ENCODE measurements at regions not wholly inside any gene's neighbourhood (a gene's known extent, or its start where the extent isn't known, plus 50 kb on each side); places are given as distances from the start of the nearest gene placed in this dataset.

- CTCF ChIA-PET (ENCODE audit: low intra/inter-chr PET ratio, low total read pairs) = no interaction called here
- TF ChIP-seq ZNF704 (CRISPR knock-in tag; IDR thresholded peaks at IDR 0.05; ENCODE audit: borderline replicate concordance) (no peak), ZNF282 (IDR thresholded peaks at IDR 0.05; ENCODE audit: partially characterized antibody) (no peak), ATF7-NPFF (CRISPR knock-in tag; IDR thresholded peaks at IDR 0.05; ENCODE audit: low read depth) (no peak), ZNF354B (CRISPR knock-in tag; IDR thresholded peaks at IDR 0.05) (no peak), SRSF4 (IDR thresholded peaks at IDR 0.05; ENCODE audit: low read depth, low read length, poor library complexity, severe bottlenecking) (no peak), RAD51 (IDR thresholded peaks at IDR 0.05; ENCODE audit: borderline replicate concordance) (no peak), FOXM1 (CRISPR knock-in tag; IDR thresholded peaks at IDR 0.05) (no peak)
- H3K4me2 ChIP-seq (ENCODE audit: low read depth, low read length) = no peak overlapping the region
- intact Hi-C loops (cut with micrococcal nuclease; ENCODE audit: unreplicated experiment) = no loop called here
- FAIRE-seq (no peak), ATAC-seq (no peak), DNase-seq (ENCODE audit: low spot score) (no peak)
- POLR2A ChIA-PET = no interaction called here
- in situ Hi-C loops (cut with HindIII; ENCODE audit: extremely low pct_ligation_motif_present, low pct_unique_long_range_greater_than_20kb) = no loop called here
- H2AFZ ChIP-seq (ENCODE audit: low read length) = no peak overlapping the region
- H3K9me3 ChIP-seq (ENCODE audit: low read length) = no peaks in the 10 kb centered on the region
- H3K27ac ChIP-seq (ENCODE audit: extremely low read length, insufficient read depth, low read length) = no peak overlapping the region
- no peaks in the 10 kb centered on the region for H4K20me1 ChIP-seq (ENCODE audit: insufficient read depth, low read length)
- no peak overlapping the region for H3K4me3 ChIP-seq (replicated peaks in 1 of 3; ENCODE audit: insufficient read depth in 1 of 3, low read depth in 2 of 3, low read length in 3 of 3)
- no peaks in the 10 kb centered on the region for H3K79me2 ChIP-seq (ENCODE audit: insufficient read depth, low read length)
- no peaks in the 10 kb centered on the region for H3K4me1 ChIP-seq (ENCODE audit: insufficient read depth, low read length)
- H3K27me3 ChIP-seq (ENCODE audit: control insufficient read depth in 1 of 2, insufficient read depth in 2 of 2, low read length in 2 of 2) = peaks cover 4 to 42% of the 10 kb centered on the region in 2 experiments; a peak in 4 of 5 replicates
- no TSS peak for BruUV-seq (replicated peaks)
- H3K9ac ChIP-seq (ENCODE audit: insufficient read depth, low read depth, low read length) = no peak overlapping the region
- 26% methylated on average over 13 of the region's 13 CpGs for WGBS (ENCODE audit: low lambda C conversion rate)
- H3K36me3 ChIP-seq (replicated peaks in 1 of 2; ENCODE audit: control insufficient read depth in 1 of 2, insufficient read depth in 2 of 2, low read length in 2 of 2) = no peaks in the 10 kb centered on the region
These were observed 193.4 kb downstream of the PRDM2 start for GRCh38 chr1:13893409-13893821.

GRCh38 chr1:13896932-13897331, 196.9 kb downstream of the PRDM2 start:
- ChIA-PET POLR2A (no interaction called here), CTCF (ENCODE audit: low intra/inter-chr PET ratio, low total read pairs) (no interaction called here)
- H3K9ac ChIP-seq (ENCODE audit: insufficient read depth, low read depth, low read length) = no peak overlapping the region
- BruUV-seq (replicated peaks) = no TSS peak
- 25% methylated on average over 2 of the region's 2 CpGs for WGBS (ENCODE audit: low lambda C conversion rate)
- H3K36me3 ChIP-seq (replicated peaks in 1 of 2; ENCODE audit: control insufficient read depth in 1 of 2, insufficient read depth in 2 of 2, low read length in 2 of 2) = no peaks in the 10 kb centered on the region
- no peak for ATAC-seq
- H4K20me1 ChIP-seq (ENCODE audit: insufficient read depth, low read length) = no peaks in the 10 kb centered on the region
- H3K4me2 ChIP-seq (ENCODE audit: low read depth, low read length) = no peak overlapping the region
- intact Hi-C loops (cut with micrococcal nuclease; ENCODE audit: unreplicated experiment) = no loop called here
- H3K4me1 ChIP-seq (ENCODE audit: insufficient read depth, low read length) = no peaks in the 10 kb centered on the region
- H3K27ac ChIP-seq (ENCODE audit: extremely low read length, insufficient read depth, low read length) = no peak overlapping the region
- H2AFZ ChIP-seq (ENCODE audit: low read length) = no peak overlapping the region
- no peak overlapping the region for H3K4me3 ChIP-seq (replicated peaks in 1 of 3; ENCODE audit: insufficient read depth in 1 of 3, low read depth in 2 of 3, low read length in 3 of 3)
- in situ Hi-C loops (cut with HindIII; ENCODE audit: extremely low pct_ligation_motif_present, low pct_unique_long_range_greater_than_20kb) = no loop called here
- DNase-seq (ENCODE audit: low spot score) = no peak
- FAIRE-seq = no peak
- peaks cover 4 to 39% of the 10 kb centered on the region in 2 experiments; a peak in 4 of 5 replicates for H3K27me3 ChIP-seq (ENCODE audit: control insufficient read depth in 1 of 2, insufficient read depth in 2 of 2, low read length in 2 of 2)
- no peaks in the 10 kb centered on the region for H3K9me3 ChIP-seq (ENCODE audit: low read length)
- H3K79me2 ChIP-seq (ENCODE audit: insufficient read depth, low read length) = no peaks in the 10 kb centered on the region
- no peak for TF ChIP-seq ZBTB40 (IDR thresholded peaks at IDR 0.05)
- 0 out of 2 replicates have a peak, but pooled peaks have one; percentile 35 for TF ChIP-seq ZBTB40 (CRISPR knock-in tag; IDR thresholded peaks at IDR 0.05)
